COR-L47 (cell line): ENCODE measurements at regions not wholly inside any gene's neighbourhood (a gene's known extent, or its start where the extent isn't known, plus 50 kb on each side); places are given as distances from the start of the nearest gene placed in this dataset.
A peak's percentile ranks its signal among the peaks of the same experiment; 100 is the strongest.
"Not testable (repeated sequence)": the region's sequence is repeated elsewhere in the genome, so short reads cannot be mapped to it uniquely, and the experiment has no call there.

Experiments used
- DNase-seq: peaks from one replicate; lab custom pipeline; 2025; lab: John Stamatoyannopoulos, UW

DNA sequence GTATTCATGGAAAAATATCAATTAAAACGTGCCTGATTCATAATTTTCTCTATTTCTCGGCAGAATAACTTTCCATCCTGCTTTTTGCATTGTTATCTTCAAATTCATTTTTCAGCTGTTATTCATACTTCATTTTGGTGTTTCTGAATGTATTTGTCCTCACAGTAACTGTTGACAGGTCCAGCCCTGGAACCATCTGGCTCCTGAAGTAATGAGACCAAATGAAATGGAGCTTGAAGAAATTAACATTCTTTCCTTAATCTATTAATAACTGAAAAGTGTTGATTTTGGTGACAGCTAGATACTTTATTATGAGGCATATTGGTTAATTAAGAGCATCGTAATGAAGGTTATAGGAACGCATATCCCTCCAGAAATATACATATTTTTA, 257.0 kb upstream of the MINDY3 start:
- DNase-seq, result no peak

GRCh38 chr10:16119445-16119844, 259.1 kb upstream of the MINDY3 start:
- no peak for DNase-seq

GRCh38 chr10:16120563-16120962, 260.3 kb upstream of the MINDY3 start:
- DNase-seq, result no peak

- DNase-seq, result no peak
These were observed 281.2 kb upstream of the MINDY3 start for GRCh38 chr10:16141499-16141898.

DNA sequence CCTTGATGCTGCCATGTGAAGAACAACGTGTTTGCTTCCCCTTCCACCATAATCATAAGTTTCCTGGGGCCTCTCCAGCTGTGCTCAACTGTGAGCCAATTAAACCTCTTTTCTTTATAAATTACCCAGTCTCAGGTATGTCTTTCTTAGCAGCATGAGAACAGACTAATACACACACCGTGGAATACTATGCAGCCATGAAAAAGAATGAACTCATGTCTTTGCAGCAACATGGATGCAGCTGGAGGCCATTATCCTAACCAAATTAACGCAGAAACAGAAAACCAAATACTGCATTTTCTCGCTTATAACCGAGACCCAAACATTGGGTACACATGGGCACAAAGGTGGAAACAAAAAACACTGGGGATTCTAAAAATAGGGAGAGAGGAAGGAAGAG, 286.7 kb upstream of the MINDY3 start:
- DNase-seq, result no peak

- DNase-seq, result peak; percentile 77
These were observed 281.0 kb upstream of the PTER start for GRCh38 chr10:16155834-16156233.

DNA sequence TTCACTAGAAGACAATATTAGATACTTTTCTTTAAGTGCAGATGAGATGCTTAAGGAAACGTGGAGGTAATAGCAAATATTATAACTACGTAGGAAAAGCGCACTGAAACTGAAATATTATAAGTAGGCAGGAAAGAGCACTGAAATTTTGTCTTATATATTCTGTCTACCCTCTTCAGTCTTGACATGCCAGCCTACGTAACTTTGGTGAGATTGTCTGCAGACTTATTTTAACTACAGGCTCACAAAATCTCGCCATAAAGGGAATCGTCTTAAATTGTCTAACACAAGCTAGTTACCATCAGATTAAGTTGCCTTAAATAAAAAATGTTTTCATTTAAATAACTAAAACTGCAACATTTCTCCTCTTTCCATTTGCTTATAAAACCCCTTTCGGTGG, 280.1 kb upstream of the PTER start:
- no peak for DNase-seq

DNA sequence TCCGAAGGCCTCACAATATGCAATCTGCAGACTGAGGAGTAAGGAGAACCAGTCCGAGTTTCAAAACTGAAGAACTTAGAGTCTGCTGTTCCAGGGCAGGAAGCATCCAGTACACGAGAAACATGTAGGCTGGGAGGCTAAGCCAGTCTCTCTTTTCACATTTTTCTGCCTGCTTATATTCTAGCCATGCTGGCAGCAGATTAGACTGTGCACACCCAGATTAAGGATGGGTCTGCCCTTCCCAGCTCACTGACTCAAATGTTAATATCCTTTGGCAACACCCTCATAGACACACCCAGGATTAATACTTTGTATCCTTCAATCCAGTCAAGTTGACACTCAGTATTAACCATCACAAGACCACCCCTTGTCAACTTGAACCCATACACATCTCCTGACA, 271.7 kb upstream of the PTER start:
- DNase-seq, result not testable (repeated sequence)

- peak; percentile 56 for DNase-seq
These were observed 254.7 kb upstream of the PTER start for GRCh38 chr10:16182144-16182543.

DNA sequence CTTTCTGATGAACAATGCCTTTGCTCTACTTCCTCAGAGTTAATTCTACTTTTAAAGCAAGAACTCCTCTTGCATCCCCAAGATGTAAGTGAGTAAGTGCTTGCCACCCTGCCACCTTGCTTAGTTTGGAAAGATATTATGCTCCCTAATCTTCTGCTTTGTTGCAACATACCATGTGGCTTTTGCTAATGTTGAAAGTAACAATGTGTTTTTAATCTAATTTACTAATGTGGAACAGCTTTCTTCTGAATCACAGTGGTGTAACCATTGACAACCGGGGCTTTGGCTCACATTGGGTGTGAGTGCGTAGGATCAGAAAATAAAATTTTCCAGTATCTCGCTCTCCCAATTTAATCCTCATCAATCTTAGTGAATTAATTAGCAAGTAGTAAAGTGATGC, 254.1 kb upstream of the PTER start:
- DNase-seq, result no peak

GRCh38 chr10:16184096-16184597, 252.7 kb upstream of the PTER start:
- no peak for DNase-seq

DNA sequence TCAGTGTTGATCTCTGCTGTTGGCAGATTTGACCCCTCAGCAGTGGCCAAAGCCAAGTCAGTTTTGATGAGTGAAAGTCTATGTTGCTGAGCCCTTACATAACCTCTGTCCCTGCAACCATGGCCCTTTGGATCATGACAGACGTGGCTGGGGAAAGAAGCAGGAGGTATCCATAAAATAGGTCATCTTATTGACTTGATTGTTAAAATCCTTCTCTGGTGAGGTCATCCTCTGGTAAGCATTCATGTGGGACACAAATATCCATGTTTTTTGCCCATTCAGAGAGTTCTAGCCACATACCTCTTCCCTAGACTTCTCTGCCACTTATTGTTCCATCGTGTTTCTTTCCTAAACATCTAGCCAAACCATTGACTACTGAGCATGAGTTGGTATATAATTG, 251.9 kb upstream of the PTER start:
- no peak for DNase-seq

DNA sequence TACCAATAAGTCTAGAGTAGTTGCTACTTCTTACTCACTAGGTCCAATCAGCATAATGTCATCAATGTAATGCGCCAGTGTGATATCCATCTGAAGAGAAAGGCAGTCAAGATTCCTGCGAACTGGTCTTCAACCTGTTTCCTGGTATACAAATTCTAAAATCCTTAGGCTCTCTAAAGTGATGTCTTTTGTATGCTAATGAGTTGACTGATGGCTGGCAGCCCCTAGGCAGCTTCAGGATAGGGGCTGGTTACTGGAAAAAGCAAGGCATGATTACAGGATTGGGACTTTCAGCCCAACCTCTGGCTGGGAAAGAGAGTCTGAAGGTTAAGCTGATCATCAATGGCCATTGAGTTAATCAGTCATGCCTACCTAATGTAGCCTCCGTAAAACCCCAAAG, 250.2 kb upstream of the PTER start:
- DNase-seq, result no peak

GRCh38 chr10:16187161-16187560, 249.6 kb upstream of the PTER start:
- DNase-seq, result no peak

DNA sequence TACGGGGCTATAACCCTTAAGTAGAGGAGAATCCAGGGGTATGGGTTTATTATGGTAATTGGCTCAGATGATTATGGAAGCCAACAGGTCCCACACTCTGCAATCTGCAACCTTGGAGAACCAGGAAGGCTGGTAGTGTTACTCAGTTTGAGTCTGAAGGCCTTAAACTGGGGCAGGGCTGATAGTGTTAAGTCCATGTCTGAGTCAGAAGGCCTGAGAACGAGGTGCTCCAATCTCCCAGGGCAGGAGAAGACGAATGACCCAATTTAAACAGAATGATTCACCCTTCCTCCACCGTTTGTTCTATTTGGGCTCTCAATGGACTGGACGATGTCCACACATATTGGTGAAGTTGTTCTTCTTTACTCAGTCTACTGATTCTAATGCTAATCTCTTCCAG, 244.5 kb upstream of the PTER start:
- no peak for DNase-seq

DNA sequence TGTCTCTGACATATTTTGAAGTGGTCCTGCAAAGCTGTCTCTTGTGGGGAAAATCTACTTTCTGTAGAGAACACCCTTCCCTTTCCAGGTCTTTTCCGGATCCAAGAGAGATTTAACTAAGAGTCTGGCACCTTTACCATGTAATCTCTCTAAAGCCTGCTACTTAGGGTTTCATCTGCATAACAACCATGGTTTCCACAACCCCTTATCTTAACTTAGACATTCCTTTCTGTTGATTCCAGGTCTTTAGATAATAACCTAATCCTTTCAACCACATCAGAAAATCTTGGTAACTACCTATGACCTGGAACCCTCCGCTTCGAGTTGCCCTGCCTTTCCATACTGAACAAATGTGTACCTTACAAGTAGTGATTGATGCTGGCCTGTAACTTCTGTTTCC, 243.6 kb upstream of the PTER start:
- DNase-seq, result no peak

- no peak for DNase-seq
These were observed 241.5 kb upstream of the PTER start for GRCh38 chr10:16195178-16195769.

- no peak for DNase-seq
These were observed 240.9 kb upstream of the PTER start for GRCh38 chr10:16195894-16196293.

- no peak for DNase-seq
These were observed 237.6 kb upstream of the PTER start for GRCh38 chr10:16199216-16199615.

DNA sequence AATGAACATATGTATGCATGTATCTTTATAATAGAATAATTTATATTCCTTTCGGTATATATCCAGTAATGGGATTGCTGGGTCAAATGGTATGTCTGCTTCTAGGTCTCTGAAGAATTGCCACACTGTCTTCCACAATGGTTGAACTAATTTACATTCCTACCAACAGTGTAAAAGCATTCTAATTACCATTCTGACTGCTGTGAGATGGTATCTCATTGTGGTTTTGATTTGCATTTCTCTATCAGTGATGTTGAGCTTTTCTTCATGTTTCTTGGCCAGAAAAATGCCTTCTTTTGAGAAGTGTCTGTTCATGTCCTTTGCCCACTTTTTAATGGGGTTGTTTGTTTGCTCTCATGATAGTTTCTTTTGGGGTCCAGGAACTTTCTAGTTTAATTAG, 213.2 kb upstream of the PTER start:
- not testable (repeated sequence) for DNase-seq

DNA sequence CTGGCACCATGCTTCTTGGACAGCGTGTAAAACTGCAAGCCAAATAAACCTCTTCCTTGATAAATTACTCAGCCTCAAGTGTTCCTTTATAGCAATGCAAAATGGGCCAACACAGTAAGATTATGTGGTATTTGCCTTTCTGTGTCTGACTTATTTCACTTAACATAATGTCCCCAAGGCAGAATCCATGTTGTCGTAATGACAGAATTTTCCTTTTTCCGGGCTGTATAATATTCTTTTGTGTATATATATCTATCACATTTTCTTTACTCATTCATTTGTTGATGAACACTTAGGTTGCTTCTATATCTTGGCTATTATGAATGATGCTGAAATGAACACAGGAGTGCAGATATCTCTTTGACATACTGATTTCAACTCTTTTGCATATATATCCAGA, 209.1 kb upstream of the PTER start:
- no peak for DNase-seq

DNA sequence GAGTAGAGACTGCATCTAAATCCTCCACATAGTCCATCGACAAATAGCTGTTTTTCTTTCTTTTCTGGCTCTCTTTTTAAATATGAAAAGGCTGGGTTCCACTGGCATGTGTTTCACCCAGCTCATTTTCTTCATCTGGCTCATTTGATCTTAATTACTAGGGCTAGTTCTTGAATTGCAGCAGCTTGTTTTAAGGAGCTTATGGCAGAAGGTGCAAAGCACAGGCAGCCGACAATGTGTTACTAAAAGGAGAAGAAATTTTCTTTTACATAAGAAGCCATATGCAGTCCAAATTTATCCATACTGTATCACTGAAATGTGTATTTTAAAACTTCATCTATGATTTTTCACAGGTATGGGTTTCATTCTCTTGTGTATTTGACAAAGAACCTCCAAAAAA, 205.6 kb upstream of the PTER start:
- DNase-seq, result no peak

- no peak for DNase-seq
These were observed 204.9 kb upstream of the PTER start for GRCh38 chr10:16231734-16232435.

DNA sequence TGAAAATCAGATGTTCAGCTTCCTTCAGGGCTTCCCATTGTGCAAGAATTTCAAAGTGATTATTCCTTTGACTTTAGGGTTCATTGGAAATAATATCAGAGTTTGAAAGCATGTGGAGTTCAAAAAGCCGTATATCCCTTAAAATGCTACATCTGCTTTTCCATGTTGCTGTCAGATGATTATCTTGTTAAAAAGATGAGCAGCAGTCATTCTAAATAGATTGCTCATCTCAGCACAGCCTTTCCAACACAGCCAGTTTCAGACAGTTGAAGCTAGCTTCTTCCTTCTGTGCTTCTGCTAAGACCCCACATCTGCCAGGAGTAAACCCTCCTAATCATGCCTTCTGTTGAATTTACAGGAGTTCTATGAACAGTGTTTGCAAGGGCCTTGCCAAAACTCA, 204.4 kb upstream of the PTER start:
- DNase-seq, result no peak
